HG02870 (cell line): ENCODE measurements at regions not wholly inside any gene's neighbourhood (a gene's known extent, or its start where the extent isn't known, plus 50 kb on each side); places are given as distances from the start of the nearest gene placed in this dataset.

Experiments
- ATAC-seq: cut with Tn5 transposase; IDR thresholded peaks from one replicate; pipeline ENCODE4 v1.9.1; 2021; ENCODE audit warnings: mild to moderate bottlenecking, moderate library complexity; ENCODE audit not compliant: unreplicated experiment

DNA sequence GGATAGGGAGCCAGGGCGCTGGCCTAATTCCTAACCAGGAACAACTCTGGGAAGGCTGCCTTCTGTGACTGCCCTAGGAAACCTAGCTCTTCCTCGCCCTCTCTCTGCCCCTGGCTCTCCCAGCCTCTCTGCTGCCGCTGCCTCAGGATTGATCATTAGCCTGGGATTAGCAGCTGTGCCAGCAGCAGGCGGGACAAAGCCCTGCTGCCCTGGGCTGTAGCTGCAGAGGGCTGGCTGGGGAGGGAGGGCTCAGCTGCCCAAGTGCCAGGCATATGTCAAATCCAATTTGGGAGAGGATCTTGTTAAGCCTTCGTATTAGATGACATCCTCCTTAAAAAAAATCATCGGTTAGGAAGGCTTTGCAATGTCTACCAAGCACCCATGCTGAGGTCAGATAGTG lies 144.8 kb upstream of the CCL2 start:
- no peak for ATAC-seq

DNA sequence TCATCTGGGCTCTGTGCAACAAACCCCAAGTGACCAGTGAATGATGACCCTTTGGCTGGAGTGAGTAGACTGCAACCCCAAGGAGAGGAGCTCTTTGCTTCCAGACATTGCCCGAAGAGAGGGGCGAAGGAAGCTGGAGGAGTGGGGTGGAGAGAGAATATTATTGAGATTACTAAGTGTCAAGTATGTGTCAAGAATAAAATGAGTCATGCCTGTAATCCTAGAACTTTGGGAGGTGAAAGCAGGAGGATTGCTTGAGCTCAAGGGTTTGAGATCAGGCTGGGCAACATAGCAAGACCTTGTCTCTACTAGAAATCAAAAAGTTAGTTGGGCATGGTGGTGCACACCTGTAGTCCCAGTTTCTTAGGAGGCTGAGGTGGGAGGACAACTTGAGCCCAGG lies 142.0 kb upstream of the CCL2 start:
- no peak for ATAC-seq

DNA sequence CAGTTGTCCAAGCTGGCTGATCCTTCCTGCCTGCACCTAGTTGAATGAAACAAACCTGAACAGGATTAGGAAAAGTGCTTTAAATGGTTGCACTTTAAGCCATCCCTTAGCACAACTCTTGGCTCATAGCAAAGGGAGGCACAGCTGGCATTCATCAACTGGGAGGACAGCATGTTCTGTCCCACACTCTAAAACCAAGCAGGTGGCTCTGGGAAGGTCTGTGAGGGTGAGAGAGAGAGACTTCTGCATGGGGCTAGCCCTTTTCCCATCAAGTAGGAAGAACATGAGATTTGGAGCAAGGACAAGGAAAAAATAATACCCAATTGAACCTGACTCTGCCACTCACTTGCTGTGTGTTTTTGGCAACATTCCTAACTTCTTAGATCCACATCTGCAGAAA lies 140.9 kb upstream of the CCL2 start:
- ATAC-seq = no peak

DNA sequence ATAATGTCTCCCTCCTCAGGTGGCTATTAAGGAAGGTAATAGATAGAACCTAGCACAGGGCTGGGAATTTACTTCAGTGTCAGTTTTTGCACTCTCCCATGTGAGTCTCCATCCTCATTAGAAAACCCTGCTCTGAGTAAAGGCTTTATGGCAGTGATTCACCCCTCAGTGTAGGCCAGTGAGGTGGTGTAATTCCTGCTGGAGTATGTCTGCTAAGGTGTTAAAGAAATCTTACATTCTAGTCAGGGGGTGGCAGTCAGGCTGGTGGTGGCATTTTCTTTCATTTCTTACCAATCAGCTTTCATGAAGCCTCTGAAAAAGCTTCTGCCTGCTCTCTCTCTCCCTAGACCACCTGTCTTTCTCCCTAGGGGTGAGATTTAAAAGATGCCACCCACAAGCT lies 138.8 kb upstream of the CCL2 start:
- no peak for ATAC-seq

DNA sequence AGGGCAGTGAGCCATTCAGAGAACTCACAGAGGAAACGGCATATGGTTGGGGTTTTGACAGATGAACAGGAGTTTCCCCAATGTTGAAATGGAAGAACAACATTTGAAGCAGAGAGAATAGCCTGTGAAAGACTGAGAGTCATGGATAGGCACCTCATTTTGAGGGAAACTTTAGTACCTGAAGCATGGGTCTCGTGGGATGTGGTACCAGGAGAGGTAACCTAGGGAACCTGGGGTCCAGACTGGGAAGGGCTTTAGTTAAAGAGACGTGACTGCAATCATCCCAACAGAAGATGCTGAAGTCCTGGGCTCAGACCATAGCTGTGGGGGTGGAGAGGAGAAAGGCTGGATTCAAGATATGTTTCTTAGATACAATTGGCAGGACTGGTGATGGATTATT lies 137.8 kb upstream of the CCL2 start:
- ATAC-seq = no peak

DNA sequence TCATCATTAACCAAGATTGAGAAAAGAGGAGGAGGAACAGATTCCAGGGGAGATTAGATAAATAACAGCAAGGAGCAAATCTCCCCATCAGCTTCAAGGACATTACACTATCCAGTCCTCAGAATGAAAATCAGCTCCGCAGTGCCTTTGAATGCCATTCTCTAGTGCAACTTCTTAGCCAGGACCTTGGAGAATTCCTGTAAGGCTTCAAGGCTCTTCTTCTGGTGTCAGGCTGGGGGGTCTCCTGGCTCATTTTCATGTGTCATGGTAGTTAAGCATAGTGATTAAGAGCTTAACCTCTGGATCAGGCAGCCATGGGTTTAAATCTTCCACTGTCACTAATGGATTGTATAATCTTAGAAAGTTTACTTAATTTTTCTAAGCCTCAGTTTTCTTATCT lies 137.3 kb upstream of the CCL2 start:
- no peak for ATAC-seq

DNA sequence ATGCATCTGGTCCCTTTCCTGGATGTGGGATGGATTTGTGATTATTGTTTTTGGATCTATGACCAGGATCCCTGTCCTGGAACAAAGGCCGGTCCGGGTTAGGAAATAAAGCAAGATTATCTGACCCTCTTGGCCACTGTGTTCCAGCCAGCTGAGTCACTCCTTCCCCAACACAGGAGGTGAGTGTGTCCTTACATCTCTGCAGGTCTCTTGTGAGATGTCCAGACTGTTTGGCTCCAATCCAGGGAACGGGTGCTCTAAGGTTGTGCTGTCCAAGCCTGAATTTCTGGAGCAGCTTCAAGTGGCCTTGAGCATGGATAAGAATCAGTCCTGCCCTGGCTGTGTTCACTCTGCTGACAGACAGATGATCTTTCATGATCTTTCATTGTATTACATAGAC lies 136.5 kb upstream of the CCL2 start:
- no peak for ATAC-seq

DNA sequence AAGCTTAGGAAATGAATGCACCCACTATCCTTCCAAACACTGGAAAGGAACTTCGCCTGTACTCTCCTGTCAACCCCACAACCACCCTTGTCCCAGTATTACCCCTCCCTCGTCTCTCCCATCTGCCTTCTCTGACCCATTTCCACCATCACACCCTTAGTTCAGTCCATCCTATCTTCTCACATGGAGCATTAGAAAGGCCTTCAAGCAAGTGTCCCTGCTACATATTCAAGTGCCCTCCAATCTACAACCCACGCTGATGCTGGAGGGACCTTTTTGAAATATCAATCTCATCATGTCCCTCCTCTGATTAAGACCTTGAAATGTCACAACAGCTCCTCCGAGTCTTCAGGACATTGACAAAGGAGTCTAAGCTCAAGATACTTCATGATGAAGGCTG lies 133.8 kb upstream of the CCL2 start:
- no peak for ATAC-seq

DNA sequence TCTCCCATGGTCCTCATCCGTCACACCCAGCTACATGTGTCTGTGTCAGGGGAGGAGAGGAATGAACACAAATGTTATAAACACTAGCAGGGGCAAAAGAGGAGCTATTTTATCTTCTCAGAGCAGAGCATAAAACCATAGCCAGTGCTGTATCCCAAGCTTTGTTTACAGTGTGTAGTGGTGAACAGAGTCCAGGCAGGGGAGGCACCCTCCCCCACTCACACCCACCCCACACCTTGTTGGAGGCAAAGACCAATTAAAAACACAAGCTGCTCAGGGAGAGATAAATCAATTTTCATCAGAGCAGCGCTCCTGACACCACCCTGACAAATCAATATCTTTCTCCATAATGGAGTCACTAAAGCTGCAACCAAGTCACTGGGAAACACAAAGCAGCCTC lies 132.6 kb upstream of the CCL2 start:
- ATAC-seq = no peak

DNA sequence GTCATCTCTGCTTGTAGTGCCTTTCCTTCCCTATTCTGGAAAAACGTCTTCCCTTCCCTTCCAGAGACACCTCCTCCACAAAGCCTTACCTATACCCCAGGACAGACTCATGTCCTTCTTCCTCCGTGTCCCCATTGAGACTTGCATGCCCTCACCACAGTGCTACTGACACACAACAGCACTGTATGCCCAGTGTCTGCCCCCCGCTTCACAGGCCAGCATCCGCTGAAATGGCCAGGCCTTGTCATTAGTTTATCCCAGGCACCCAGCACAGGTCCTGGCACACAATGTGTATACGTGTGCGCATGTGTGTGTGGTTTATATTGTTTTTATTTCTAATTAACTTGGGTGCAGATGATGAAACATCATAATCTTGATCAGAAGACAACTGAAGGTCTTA lies 130.1 kb upstream of the CCL2 start:
- no peak for ATAC-seq

DNA sequence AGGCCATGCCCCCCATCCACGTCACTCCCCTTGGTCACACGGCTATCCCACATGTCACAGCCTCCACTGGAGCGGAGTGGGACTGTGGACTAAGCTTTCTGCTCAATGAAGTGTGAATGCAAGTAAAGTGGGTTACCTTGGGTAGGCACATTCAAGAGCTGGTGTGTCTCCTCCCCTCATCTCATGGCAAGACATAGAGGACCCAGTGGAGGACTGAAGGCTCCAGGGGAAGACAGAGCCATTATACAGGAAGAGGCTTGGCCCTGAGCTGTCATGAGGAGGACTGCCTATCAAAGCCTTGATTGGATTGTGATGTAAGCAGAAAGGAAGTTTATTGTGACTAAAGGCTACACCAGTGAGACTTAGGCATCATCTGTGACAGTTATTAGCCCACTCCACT lies 129.2 kb upstream of the CCL2 start:
- no peak for ATAC-seq

DNA sequence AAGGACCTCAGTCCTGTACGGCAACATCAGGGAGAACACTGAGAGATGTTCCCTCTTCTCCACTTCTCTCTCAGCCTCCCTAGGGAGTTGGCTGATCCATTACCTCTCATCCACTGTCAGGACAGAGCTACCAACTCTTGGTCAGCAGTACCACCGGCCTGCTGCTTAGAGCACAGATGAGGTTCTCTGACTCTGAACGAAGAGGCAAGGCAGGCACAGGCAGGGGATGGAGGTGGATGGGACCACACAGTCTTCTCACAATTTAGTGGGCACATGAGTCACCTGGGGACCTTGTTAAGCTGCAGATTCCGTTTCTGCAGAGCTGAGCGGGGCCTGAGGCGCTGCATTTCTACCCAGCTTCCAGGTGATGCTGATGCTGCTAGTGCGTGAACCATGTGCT lies 128.6 kb upstream of the CCL2 start:
- ATAC-seq = no peak

DNA sequence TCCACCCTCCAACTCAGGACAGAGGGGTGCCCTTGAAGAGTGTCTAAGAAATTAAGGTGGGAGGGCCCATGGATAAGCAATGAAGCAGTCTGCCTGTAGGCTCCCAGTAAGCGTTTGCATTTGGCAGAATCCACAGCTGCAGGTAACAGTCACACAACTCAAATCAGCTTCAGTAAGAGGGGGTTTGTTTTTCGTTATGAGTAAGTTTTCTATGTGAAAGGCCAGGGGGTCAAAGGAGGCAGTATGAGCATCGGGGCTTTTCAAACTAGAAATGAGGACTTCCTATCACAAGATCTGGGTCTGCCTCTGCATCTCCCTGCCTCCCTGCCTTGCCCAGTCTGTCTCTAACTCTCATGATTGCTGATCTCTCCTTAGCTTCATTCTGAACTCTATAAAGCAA lies 128.1 kb upstream of the CCL2 start:
- no peak for ATAC-seq

DNA sequence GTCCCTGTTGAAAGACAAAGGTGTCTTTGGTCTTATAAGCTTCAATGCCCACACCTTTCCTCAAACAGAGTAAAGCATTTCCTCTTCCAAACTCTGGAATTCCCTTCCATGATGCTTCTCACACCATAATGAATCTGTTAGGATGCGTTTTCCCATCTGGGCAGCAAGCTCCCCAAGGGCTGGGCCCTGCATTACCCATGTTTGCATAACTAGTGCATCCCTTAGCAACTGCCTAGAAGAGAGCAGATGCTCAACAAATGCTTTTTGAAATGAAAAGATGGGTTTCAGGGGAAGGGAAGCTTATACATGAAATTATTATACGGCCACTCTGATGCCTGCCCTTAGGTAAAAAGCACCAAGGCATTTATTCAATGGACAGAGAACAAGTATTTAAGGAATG lies 124.5 kb upstream of the CCL2 start:
- no peak for ATAC-seq

DNA sequence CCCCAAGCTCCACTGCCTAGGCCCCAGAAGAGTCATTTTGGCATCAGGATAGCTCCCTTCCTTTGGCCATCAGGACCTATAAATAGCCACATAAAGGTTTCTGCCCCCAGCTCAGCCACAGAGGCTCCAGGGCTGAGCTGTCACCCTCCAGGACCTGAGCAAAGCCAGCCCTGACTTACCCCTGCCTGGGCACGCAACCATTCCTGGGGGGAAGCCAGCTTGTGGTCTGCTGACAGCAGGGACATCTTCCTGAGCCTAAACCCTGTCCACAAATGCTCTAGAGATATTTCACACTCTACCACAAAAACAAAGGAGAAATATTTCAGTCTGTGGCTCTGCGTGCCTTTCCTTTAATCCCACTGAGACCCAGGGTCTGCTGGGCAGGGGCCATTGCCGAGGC lies 123.7 kb upstream of the CCL2 start:
- no peak for ATAC-seq

DNA sequence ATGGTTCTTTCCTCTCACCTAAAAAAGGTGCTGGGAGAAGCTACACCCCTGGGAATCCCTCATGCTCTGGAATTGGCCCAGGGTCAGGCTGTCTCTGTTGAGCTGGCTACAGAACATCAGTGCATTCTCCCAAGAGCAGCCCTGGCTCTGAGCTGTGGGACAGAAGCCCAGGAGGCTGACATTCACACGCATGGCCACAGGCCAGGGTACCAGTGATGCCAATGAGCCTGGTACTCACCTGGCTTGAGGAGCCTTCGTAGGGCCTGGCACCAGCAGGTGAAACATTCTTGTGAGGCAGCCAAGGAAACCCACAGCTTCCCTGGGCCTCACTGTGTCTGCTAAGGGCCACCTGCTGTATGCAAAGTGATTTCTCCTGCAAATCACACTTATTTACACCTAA lies 121.7 kb upstream of the CCL2 start:
- no peak for ATAC-seq

DNA sequence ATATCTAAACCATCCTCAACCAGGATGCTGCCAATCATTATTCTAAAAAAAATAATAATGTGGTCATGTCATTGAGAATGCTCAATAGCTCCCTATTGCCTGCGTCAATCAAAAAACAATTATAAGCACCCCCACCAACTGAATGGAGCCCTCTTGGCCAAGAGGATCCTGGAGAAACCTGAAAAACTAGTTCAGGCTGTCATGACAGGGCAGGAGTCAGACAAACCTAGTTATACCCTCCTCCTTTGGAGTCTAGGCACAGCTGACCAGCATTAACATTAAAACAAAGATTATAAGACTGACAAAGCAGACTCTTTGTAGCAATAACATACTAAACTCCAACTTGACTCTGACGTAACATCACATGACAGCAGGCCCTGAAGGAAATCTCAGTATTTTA lies 119.2 kb upstream of the CCL2 start:
- ATAC-seq = no peak

DNA sequence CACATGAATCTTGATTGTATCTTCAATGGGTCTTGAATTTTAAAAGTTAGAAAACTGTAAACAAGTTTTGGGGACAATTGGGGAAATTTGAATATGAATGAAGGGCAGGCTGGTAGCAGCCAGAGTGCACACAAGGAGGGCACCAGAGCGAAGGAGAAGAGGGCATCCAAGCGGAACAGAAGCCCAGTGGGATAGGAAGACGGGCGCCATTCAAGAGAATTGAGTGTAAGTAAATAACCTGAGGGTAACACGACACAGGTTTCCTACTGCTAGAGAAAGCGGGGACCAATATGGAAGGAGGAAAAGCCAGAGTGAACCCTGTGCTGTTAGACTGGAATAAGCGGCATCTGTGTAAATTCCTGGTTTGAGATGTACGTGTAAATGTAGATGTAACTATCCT lies 115.1 kb upstream of the CCL2 start:
- no peak for ATAC-seq

DNA sequence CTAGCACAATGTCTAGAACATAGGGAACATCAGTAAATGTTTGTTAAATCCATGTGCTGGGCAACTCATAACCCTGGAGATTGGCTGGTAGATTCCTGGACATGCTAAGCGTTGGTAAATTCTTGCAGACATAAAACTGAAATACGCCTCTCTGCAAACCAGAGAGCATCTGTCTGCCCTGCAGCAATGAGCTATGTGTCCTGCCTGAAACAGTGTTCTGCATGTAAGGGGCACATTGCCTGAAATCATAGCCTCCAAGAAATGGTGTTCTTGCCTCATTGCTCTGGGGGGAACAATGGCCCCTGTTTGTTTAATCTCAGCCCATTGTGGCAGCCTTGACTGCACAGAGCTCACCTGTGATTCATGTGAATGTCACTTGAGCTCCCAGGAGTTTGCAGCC lies 113.5 kb upstream of the CCL2 start:
- no peak for ATAC-seq

DNA sequence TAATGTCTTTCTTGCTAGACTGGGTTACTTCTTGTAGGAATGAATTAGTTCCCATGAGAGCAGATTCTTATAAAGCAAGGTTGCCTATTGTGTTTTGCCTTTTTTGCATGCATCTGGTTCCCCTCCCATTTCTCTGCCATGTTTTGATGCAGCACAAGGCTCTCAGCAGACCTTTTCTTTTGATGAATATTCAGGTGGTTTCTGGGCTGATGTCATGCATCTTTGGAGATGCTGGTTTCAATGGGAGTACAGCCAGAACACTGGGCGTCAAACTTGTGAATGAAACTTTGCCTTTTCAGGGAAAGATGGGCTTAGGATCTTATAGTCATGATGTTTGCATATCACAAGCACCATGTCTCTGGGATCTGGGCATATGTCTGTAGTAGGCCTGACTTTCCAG lies 111.7 kb upstream of the CCL2 start:
- ATAC-seq = no peak

DNA sequence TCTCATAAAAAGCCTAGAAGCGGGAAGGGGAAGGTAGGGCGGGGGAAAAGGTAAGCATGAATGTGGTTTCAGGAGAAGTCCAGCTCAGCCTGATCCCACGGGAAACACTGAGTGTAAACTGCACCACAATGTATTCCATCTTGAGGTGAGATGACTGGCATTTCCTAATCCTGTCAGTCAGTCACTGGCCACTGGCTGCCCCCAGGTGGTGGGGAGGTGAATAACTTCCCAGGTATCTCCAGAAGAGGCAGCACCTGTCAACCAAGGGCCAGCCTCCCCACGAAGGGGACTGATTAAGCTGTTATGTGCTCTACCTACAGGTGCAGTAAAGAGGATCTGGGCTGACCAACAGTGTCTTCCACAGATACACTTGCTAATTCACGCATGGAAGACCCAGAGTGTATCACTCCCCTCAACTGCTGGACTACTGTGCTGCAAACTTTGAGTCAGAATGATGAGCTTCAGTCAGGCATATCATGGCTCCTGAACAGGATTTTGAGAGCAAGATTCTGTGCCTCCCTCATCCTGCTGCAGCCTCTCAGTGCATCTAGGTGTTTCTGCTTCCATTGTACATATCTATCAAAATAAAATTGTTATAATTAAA lies 108.5 kb upstream of the CCL2 start:
- ATAC-seq = no peak

DNA sequence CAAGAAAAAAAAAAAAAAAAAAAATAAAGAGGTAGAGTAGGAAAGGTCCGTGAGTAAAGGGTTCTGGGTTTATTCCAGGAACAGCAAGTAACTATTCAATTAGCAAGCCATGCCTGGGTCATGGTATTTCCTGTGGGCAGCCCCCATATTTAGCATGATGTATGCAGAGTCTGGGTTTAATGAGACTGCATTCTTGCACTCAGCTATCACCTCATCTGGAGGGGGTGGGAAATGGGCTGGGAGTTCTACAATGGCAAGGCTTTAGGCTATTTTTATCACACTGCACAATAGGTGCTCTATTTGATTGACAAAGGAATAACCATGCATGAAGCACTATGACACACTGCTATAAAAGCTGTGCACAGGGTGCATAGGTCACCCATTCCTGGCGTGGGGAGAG lies 104.0 kb upstream of the CCL2 start:
- no peak for ATAC-seq

DNA sequence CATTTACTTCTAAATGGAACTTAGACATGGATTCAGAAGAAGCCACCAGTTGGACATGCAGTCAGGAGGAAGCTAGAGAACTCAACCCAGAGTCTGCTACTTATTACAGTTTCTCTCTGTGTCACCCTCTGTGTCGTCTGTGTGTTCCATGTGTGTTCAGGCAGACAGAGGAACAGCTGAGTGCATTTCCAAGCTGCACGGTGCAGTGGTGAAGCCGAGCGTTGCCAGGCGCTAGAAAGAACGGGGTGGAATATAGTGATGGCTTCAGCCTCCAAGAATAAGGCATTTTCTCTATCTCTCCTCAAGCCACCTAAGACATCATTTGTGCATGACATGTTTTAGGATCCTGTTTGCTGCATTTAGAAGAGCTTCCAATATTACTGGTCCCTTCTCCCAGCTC lies 101.1 kb upstream of the CCL2 start:
- ATAC-seq = no peak
